Natural killer cell (primary cell): ENCODE measurements at regions not wholly inside any gene's neighbourhood (a gene's known extent, or its start where the extent isn't known, plus 50 kb on each side); places are given as distances from the start of the nearest gene placed in this dataset.

Experiments
- ATAC-seq, 3 donors: fragments of 150-1000 bp in 2 of 3; fragments of 200-7000 bp in 1 of 3; cut with Tn5 transposase; 1 replicate in 1 of 3; 2 replicates in 2 of 3; pipeline ENCODE4 v1.10.0; 2021; ENCODE audit warnings: mild to moderate bottlenecking in 2 of 3, moderate library complexity in 2 of 3
- DNase-seq, 2 donors: peaks; one replicate each; pipeline versions ENCODE4 v3.0.0 to v3.0.0-alpha.2; 2013 to 2021; ENCODE audit warnings: mixed read lengths in 1 of 2
- H3K27ac ChIP-seq: one replicate; pipeline ENCODE4 v1.5.1; 2013; ENCODE audit warnings: mild to moderate bottlenecking, low read length
- H3K27me3 ChIP-seq: one replicate; pipeline ENCODE4 v1.6.1; 2013; ENCODE audit warnings: low read length; ENCODE audit not compliant: control insufficient read depth, insufficient read depth
- H3K36me3 ChIP-seq: one replicate; pipeline ENCODE4 v1.6.1; 2013; ENCODE audit warnings: low read length; ENCODE audit not compliant: control insufficient read depth, insufficient read depth
- H3K4me1 ChIP-seq: one replicate; pipeline ENCODE4 v1.6.1; 2013; ENCODE audit warnings: low read length; ENCODE audit not compliant: control insufficient read depth, insufficient read depth
- H3K4me3 ChIP-seq: one replicate; pipeline ENCODE4 v1.5.1; 2013; ENCODE audit warnings: low read length
- H3K9me3 ChIP-seq: one replicate; pipeline ENCODE4 v1.6.1; 2013; ENCODE audit warnings: low read length; ENCODE audit not compliant: control insufficient read depth, insufficient read depth
- H3K27ac Mint-ChIP-seq, 2 donors: one replicate each; pipeline ENCODE4 v1.8.0; 2022; ENCODE audit warnings: mild to moderate bottlenecking in 2 of 2, mixed read lengths in 2 of 2, moderate library complexity in 1 of 2
- H3K27me3 Mint-ChIP-seq, 2 donors: one replicate each; pipeline ENCODE4 v1.8.0; 2022; ENCODE audit warnings: low read depth in 2 of 2, mixed read lengths in 2 of 2
- H3K36me3 Mint-ChIP-seq: one replicate; pipeline ENCODE4 v1.8.0; 2022; ENCODE audit warnings: mixed read lengths
- H3K4me1 Mint-ChIP-seq, 2 donors: one replicate each; pipeline ENCODE4 v1.8.0; 2022; ENCODE audit warnings: mixed read lengths in 2 of 2
- H3K4me3 Mint-ChIP-seq: one replicate; pipeline ENCODE4 v1.8.0; 2022; ENCODE audit warnings: mild to moderate bottlenecking, moderate library complexity, mixed read lengths
- H3K9me3 Mint-ChIP-seq, 2 donors: one replicate each; pipeline ENCODE4 v1.8.0; 2022; ENCODE audit warnings: mixed read lengths in 2 of 2
- WGBS: methylation state at CpG from one replicate; pipeline ENCODE4 v1.1.7; 2013; ENCODE audit warnings: missing lambda C conversion rate; ENCODE audit not compliant: insufficient coverage; 5-methylcytosine and 5-hydroxymethylcytosine counted together
- intact Hi-C: fragments of 100-400 bp; cut with micrococcal nuclease; formaldehyde crosslinking; loops from one replicate; pipeline ENCODE4 v1.14.2; 2022
- TF ChIP-seq, protein P1 (sequence below): fragments of 200-600 bp; IDR thresholded peaks from one replicate; pipeline ENCODE4 v1.8.0; 2022; ENCODE audit warnings: antibody characterized with exemption

DNA sequence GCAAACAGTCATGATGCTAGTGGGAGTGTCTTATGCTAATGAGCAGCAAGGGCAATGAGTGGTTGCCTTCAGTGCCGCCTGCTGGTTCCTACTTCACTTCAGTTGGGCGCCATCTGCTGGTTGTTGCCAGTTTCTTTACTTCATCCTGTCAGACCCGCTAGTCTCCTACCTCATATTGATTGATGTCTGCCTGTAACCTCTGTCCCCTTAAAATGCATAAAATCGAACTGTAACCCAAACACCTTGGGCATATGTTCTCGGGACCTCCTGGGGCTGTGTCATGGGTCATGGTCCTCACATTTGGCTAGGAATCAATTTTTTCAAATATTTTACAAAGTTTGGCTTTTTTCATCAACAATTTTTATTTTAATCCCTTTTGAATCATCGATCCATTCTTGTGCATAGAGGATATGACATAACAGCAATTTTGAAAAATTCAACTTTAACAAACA, 62.8 kb upstream of the C7orf33 start:
- peaks cover 3% of the 10 kb centered on the region for H3K4me1 ChIP-seq
- H3K9me3 Mint-ChIP-seq = no peaks in the 10 kb centered on the region
- ATAC-seq (peak; percentile 98 to 100 (median 100)), DNase-seq (peak; percentile 70 to 92)
- WGBS = 35% methylated on average over 6 of the region's 6 CpGs
- no peak overlapping the region for H3K27ac ChIP-seq
- no peak overlapping the region for H3K27ac Mint-ChIP-seq
- H3K36me3 ChIP-seq = no peaks in the 10 kb centered on the region
- no peaks in the 10 kb centered on the region for H3K36me3 Mint-ChIP-seq
- H3K27me3 ChIP-seq = peaks cover 2% of the 10 kb centered on the region
- TF ChIP-seq, protein P1, sequence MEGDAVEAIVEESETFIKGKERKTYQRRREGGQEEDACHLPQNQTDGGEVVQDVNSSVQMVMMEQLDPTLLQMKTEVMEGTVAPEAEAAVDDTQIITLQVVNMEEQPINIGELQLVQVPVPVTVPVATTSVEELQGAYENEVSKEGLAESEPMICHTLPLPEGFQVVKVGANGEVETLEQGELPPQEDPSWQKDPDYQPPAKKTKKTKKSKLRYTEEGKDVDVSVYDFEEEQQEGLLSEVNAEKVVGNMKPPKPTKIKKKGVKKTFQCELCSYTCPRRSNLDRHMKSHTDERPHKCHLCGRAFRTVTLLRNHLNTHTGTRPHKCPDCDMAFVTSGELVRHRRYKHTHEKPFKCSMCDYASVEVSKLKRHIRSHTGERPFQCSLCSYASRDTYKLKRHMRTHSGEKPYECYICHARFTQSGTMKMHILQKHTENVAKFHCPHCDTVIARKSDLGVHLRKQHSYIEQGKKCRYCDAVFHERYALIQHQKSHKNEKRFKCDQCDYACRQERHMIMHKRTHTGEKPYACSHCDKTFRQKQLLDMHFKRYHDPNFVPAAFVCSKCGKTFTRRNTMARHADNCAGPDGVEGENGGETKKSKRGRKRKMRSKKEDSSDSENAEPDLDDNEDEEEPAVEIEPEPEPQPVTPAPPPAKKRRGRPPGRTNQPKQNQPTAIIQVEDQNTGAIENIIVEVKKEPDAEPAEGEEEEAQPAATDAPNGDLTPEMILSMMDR = peak; percentile 80
- H3K9me3 ChIP-seq = no peaks in the 10 kb centered on the region
- H3K4me3 Mint-ChIP-seq = no peak overlapping the region
- intact Hi-C loops = no loop called here
- peaks cover 0 to 6% of the 10 kb centered on the region in 2 donors for H3K4me1 Mint-ChIP-seq
- peaks cover 24 to 44% of the 10 kb centered on the region in 2 donors for H3K27me3 Mint-ChIP-seq
- H3K4me3 ChIP-seq = no peak overlapping the region

DNA sequence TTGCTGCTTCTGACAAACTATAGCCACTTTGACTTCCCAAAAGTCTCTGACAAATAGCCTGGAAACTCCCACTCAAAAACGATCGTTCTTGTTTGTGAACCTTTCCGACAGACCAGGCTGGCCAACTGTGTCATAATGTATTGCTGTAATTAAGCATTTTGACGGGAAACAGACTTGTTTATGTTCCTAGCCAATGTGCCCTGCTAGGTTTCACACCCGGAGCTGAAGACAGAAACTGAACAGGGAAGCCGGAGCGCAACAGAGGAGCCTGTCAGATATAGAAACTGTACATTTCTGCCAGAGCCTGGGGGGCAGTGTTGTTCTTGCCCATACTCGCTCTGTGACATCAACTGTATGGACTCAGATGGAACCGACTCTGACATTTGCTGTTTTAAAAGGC, 55.3 kb upstream of the C7orf33 start:
- peak; percentile 62 to 84 (median 73) for ATAC-seq
- Histone ChIP-seq H3K4me1 (peaks cover 6% of the 10 kb centered on the region), H3K27me3 (no peaks in the 10 kb centered on the region), H3K36me3 (no peaks in the 10 kb centered on the region), H3K4me3 (no peak overlapping the region), H3K27ac (no peak overlapping the region), H3K9me3 (no peaks in the 10 kb centered on the region)
- WGBS = 7% methylated on average over 9 of the region's 9 CpGs
- peak overlapping the region in 1 of 2 donors; percentile 43 for H3K27ac Mint-ChIP-seq
- peaks cover 12 to 25% of the 10 kb centered on the region in 2 donors for H3K27me3 Mint-ChIP-seq
- peaks cover 9 to 10% of the 10 kb centered on the region in 2 donors for H3K4me1 Mint-ChIP-seq
- no peaks in the 10 kb centered on the region for H3K36me3 Mint-ChIP-seq
- peak in 1 of 2 donors; percentile 33 for DNase-seq
- no peaks in the 10 kb centered on the region for H3K9me3 Mint-ChIP-seq
- H3K4me3 Mint-ChIP-seq = peak overlapping the region; percentile 23
- TF ChIP-seq, protein P1 = no peak
- intact Hi-C loops = no loop called here

DNA sequence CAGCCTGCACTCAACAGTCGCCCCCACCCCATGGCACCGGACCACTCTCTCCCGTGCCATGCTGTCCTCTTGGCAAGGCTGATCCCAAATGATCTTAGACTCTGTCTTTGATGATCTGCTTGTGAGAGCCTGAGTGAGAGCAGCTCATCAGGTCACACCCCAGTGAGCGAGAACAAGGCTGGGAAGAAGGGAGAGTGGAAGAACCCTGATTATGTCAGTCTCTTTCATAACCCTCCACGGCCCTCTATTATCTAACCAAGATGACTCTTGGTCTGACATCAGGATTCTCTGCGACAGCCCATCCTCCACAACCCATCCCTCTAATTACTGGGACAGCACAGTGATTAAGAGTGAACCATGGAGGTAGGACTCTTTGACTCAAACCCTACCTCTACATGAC, 53.1 kb upstream of the C7orf33 start:
- Mint-ChIP-seq H3K4me1 (peaks cover 9 to 10% of the 10 kb centered on the region in 2 donors), H3K9me3 (no peaks in the 10 kb centered on the region), H3K27me3 (peaks cover 6 to 10% of the 10 kb centered on the region in 2 donors), H3K27ac (no peak overlapping the region), H3K36me3 (no peaks in the 10 kb centered on the region), H3K4me3 (no peak overlapping the region)
- H3K27ac ChIP-seq = no peak overlapping the region
- TF ChIP-seq, protein P1 = no peak
- H3K36me3 ChIP-seq = no peaks in the 10 kb centered on the region
- ATAC-seq (no peak), DNase-seq (no peak)
- H3K4me1 ChIP-seq = peaks cover 6% of the 10 kb centered on the region
- intact Hi-C loops = no loop called here
- no peak overlapping the region for H3K4me3 ChIP-seq
- 92% methylated on average over 6 of the region's 6 CpGs for WGBS
- H3K27me3 ChIP-seq = no peaks in the 10 kb centered on the region
- no peaks in the 10 kb centered on the region for H3K9me3 ChIP-seq

DNA sequence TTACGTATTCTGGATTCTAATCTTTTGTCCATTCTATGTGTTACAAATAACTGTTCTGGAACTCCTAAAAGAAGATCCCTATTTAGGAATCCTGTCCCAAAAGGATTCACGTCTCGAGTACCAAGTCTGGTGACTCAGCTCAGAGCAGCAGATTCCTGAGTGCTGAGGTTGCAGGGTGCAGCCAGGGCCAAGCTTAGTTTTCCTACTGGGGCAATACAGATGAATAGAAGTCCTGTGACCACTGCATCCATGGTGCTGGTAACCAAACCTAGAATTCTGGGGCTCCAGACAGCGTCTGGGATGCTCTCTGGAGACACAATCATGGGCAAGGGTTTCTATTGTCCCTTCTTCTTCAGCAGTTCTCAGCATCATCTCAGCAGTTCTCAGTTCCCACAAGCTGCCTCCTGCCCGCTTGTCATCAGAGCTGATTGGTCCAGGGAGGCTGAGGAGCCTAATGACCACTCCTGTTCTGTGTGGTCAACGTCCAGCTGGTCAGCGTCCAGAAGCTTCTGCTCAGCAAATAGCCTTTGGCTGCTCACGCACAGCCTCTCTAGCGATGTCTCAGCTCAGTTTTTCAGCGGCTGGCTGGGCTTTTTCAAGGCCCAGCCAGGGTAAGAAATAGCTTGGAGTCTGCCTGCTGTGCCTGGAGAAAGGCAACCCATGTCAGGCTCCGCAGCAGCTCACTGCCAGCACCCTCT, 50.4 kb upstream of the C7orf33 start:
- Histone ChIP-seq H3K4me3 (no peak overlapping the region), H3K9me3 (no peaks in the 10 kb centered on the region), H3K27me3 (no peaks in the 10 kb centered on the region), H3K36me3 (no peaks in the 10 kb centered on the region), H3K27ac (no peak overlapping the region), H3K4me1 (peaks cover 5% of the 10 kb centered on the region)
- TF ChIP-seq, protein P1 = no peak
- no peak overlapping the region for H3K27ac Mint-ChIP-seq
- no peaks in the 10 kb centered on the region for H3K36me3 Mint-ChIP-seq
- intact Hi-C loops = no loop called here
- ATAC-seq = no peak
- DNase-seq = no peak
- no peaks in the 10 kb centered on the region for H3K9me3 Mint-ChIP-seq
- H3K4me1 Mint-ChIP-seq = peaks cover 6 to 7% of the 10 kb centered on the region in 2 donors
- H3K4me3 Mint-ChIP-seq = no peak overlapping the region
- 90% methylated on average over 10 of the region's 11 CpGs for WGBS
- peaks cover 6 to 8% of the 10 kb centered on the region in 2 donors for H3K27me3 Mint-ChIP-seq
